AG09309 (cell line): ENCODE measurements at regions not wholly inside any gene's neighbourhood (a gene's known extent, or its start where the extent isn't known, plus 50 kb on each side); places are given as distances from the start of the nearest gene placed in this dataset.

Experiments used
- DNase-seq: peaks from one replicate; pipeline ENCODE4 v3.0.0-alpha.2; 2010; ENCODE audit warnings: low read depth
- H3K4me3 ChIP-seq: 2 replicates; pipeline ENCODE4 v1.5.1; 2011; ENCODE audit warnings: mild to moderate bottlenecking, low read depth, low read length, moderate library complexity; ENCODE audit not compliant: control insufficient read depth
- TF ChIP-seq, protein P1 (sequence below): IDR thresholded peaks from 2 replicates; pipeline ENCODE4 v1.5.1; 2011; ENCODE audit warnings: mild to moderate bottlenecking, low read depth, low read length, inconsistent platforms; ENCODE audit not compliant: insufficient read depth, control insufficient read depth; ENCODE audit errors: missing control alignments

DNA sequence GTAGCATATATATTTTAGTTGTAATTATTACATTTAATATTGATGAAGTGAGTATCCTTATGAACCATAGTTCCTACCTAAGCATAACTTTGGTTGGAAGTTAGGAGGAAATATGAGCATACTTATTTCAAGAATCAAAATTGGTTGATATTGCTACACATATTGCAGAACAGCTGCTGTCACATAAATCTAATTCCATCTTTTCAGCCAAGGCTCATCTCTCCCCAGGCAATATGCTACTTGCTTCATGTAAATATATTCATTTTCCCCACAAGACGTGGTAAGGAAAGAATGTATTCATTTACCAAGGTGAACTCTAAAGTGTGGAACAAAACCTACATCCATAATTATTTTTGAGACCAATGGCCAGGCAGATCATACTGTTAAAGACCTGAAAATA lies 62.5 kb upstream of the HIF1A start:
- no peak for DNase-seq
- TF ChIP-seq, protein P1, sequence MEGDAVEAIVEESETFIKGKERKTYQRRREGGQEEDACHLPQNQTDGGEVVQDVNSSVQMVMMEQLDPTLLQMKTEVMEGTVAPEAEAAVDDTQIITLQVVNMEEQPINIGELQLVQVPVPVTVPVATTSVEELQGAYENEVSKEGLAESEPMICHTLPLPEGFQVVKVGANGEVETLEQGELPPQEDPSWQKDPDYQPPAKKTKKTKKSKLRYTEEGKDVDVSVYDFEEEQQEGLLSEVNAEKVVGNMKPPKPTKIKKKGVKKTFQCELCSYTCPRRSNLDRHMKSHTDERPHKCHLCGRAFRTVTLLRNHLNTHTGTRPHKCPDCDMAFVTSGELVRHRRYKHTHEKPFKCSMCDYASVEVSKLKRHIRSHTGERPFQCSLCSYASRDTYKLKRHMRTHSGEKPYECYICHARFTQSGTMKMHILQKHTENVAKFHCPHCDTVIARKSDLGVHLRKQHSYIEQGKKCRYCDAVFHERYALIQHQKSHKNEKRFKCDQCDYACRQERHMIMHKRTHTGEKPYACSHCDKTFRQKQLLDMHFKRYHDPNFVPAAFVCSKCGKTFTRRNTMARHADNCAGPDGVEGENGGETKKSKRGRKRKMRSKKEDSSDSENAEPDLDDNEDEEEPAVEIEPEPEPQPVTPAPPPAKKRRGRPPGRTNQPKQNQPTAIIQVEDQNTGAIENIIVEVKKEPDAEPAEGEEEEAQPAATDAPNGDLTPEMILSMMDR = no peak
- no peak overlapping the region for H3K4me3 ChIP-seq

DNA sequence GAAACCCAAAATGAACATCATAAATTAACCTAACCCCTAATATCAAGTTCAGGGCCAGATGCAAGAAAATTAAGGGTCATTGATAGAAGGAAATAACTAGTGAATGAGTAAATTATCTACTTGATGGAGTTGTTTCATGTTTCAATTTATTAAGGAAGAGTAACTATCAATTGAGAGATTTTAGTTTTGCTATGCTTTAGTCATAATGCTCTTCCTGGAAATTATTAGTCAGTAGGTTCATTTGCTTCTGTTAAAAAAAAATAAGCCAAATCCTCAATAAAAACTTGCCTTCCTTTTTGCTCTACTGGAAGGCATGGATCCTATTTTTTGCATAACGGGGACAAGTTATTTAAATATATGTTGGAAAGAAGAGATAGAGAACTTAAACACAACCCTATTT lies 59.0 kb upstream of the HIF1A start:
- TF ChIP-seq, protein P1 = no peak
- no peak overlapping the region for H3K4me3 ChIP-seq
- no peak for DNase-seq

DNA sequence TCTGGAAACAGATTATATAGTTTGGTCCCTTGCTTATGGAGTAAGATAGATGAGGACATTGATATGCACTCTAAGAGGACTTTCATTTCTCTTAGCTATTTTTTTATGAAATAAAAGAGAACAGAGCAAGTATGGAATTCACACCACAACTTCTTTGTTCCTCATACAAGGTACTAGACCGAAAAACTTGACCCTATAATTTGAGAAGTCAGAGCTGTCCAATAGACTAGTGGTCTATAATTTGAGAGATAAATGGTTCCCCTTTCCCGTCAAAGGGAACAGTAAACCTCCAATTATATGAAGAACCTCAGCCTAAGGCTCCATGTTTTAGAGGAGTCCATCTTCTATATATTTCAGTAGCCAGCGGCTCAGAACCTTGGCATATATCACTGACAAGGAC lies 58.5 kb upstream of the HIF1A start:
- TF ChIP-seq, protein P1 = no peak
- DNase-seq = no peak
- H3K4me3 ChIP-seq = no peak overlapping the region

DNA sequence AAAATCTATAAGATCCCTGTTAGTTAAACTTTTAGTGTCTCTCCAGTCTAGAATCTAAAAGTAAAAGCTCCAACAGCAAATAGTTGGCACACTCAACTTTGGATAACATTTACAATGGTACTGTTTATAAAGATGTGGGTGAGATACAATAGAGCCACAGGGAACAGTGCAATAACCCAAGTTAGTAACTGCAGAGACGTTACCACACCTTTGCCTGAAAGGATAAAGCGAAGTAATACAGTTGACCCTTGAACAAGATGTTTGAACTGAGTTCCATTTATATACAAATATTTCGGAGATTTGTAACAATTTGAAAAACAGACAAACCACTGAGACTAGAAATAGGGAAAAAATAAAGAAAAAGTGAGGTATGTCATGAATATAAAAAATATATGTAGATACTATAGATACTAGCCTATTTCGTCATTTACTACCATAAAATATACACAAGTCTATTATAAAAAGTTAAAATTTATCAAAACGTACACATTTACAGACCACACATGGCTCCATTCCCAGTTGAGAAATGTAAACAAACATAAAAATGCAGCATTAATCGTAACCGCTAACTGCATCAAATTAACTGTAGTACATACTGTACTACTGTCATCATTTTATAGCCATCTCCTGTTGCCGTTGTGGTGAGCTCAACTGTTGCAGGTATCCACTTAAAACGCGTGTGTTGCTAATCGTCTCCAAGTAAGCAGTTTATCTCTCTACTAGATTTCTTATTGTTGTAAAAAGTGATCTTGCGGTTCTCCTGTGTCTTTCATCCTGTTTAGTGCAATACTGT lies 56.5 kb upstream of the HIF1A start:
- TF ChIP-seq, protein P1 = no peak
- no peak overlapping the region for H3K4me3 ChIP-seq
- no peak for DNase-seq

DNA sequence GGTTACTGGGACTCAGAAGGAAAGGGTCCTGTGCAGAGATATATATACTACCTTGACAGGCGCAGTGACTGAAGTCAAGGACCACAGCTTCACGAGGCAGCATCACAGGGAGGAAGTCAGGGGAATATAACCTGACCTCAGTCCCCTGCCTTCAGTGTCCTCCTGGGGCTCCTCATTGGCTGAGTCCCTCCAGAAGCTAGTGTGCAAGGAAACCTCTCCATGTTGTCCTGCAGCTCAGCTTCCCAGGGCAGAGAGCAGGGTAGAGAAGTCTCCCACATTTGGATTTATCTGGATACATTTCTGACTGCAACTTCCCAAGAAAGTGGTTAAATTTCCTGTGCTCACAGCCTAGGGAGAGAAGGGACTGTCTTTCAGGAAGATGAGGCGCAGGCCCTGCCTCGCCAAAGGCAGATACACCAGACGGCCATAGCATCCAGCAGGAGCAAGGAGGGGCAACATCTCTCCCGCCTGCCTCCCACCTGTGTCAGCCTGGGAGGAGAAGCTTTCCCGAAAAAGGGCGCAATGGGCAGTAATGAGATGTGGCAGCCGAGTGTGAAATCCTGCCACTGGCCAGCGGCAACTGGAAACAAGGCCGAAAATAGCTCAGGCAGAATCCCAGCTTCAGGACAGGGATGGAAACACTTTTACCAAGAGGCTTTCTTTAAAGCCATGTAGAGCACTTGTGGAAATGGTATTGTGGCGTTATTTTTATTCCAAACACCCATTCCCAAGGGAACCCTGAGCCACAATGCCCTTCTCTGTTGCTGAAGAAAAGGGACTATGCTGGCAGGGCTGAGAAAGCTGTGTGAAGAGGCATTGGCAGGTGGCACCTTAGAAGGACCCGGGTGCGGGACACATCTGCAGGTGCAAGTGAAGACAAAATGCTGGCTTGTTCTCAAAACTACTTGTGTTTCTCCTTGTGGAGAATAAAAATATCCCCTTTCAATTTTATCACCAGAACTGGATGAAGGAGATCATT lies 54.9 kb upstream of the HIF1A start:
- no peak overlapping the region for H3K4me3 ChIP-seq
- no peak for DNase-seq

More for the DNA sequence above, 54.9 kb upstream of the HIF1A start:
- TF ChIP-seq, protein P1 = no peak
